ENCODE measurements at regions not wholly inside any gene's neighbourhood (a gene's known extent, or its start where the extent isn't known, plus 50 kb on each side); places are given as distances from the start of the nearest gene placed in this dataset.

- H3K79me2 ChIP-seq (ENCODE audit: control insufficient read depth in 1 of 2, insufficient read depth in 2 of 2, low read length in 2 of 2): no peaks in the 10 kb centered on the region
- H3K9me3 ChIP-seq (ENCODE audit: insufficient read depth in 2 of 2, low read depth in 1 of 2, low read length in 1 of 2): no peaks in the 10 kb centered on the region
- no peaks in the 10 kb centered on the region for H3K79me1 ChIP-seq (ENCODE audit: low read depth, low read length)
- no peak overlapping the region for H3K56ac ChIP-seq (replicated peaks; ENCODE audit: insufficient read length, low read depth, low read length)
- no peak overlapping the region for H3K4ac ChIP-seq (replicated peaks; ENCODE audit: insufficient read length, low read depth, low read length)
- H2BK15ac ChIP-seq (ENCODE audit: low read length): no peak overlapping the region
- H3K18ac ChIP-seq (ENCODE audit: extremely low read depth, low read length): no peak overlapping the region
- H3K36me3 ChIP-seq (ENCODE audit: control insufficient read depth in 2 of 4, insufficient read depth in 4 of 4, low read length in 3 of 4): no peaks in the 10 kb centered on the region; a peak in 1 of 8 replicates
- 93% methylated on average over 1 of the region's 1 CpG; no CpG with 5 or more reads in 1 of the 2 experiments for WGBS, 2 experiments (ENCODE audit: extremely low coverage in 1 of 2, insufficient coverage in 1 of 2, insufficient read length in 1 of 2, insufficient replicate concordance in 2 of 2, low coverage in 1 of 2, low lambda C conversion rate in 2 of 2, missing lambda C conversion rate in 1 of 2)
- H3K14ac ChIP-seq (ENCODE audit: insufficient read length): no peak overlapping the region
- H3K27ac ChIP-seq (ENCODE audit: low read depth, low read length): no peak overlapping the region
- FAIRE-seq: no peak
- POLR2A ChIA-PET (ENCODE audit: partially characterized antibody): no interaction called here
- CTCF ChIA-PET (ENCODE audit: partially characterized antibody): no interaction called here
- H2BK120ac ChIP-seq (replicated peaks; ENCODE audit: low read depth, low read length): no peak overlapping the region
- H2BK12ac ChIP-seq (ENCODE audit: low read depth, low read length): no peak overlapping the region
- H3K4me1 ChIP-seq (replicated peaks in 1 of 4; ENCODE audit: control insufficient read depth in 3 of 4, insufficient read depth in 4 of 4, low read length in 3 of 4): no peaks in the 10 kb centered on the region
- no peak overlapping the region for H2AFZ ChIP-seq (ENCODE audit: low read length)
- no peaks in the 10 kb centered on the region for H3K23me2 ChIP-seq (ENCODE audit: low read depth, low read length)
- no peak overlapping the region for H3K4me2 ChIP-seq (ENCODE audit: insufficient read depth in 1 of 2, low read depth in 2 of 2, low read length in 2 of 2)
- no peak overlapping the region for H2BK20ac ChIP-seq (ENCODE audit: low read length)
- H3K4me3 ChIP-seq (ENCODE audit: extremely low read depth in 1 of 4, insufficient read depth in 2 of 4, low read depth in 3 of 4, low read length in 4 of 4): no peak overlapping the region
- no peak overlapping the region for H2BK5ac ChIP-seq (ENCODE audit: low read depth, low read length)
- TF ChIP-seq JUND (IDR thresholded peaks at IDR 0.05; ENCODE audit: low read length): no peak
- TF ChIP-seq ATF3 (IDR thresholded peaks at IDR 0.05; ENCODE audit: insufficient read depth, low read depth, low read length): no peak
- TF ChIP-seq ASH2L (IDR thresholded peaks at IDR 0.05; ENCODE audit: low read length): no peak
- no peaks in the 10 kb centered on the region for H3K27me3 ChIP-seq (replicated peaks in 1 of 4; ENCODE audit: control insufficient read depth in 3 of 4, extremely low read depth in 1 of 4, insufficient read depth in 3 of 4, low read length in 3 of 4)
- no peak overlapping the region for H4K8ac ChIP-seq (ENCODE audit: extremely low read depth, insufficient read depth, low read length)
- no peak for DNase-seq (ENCODE audit: low read depth in 1 of 2, low spot score in 2 of 2)
- no peak overlapping the region for H3K23ac ChIP-seq (ENCODE audit: insufficient read length)
- H3K9ac ChIP-seq (replicated peaks in 1 of 4; ENCODE audit: extremely low read depth in 1 of 4, low read depth in 3 of 4, low read length in 3 of 4): no peak overlapping the region
- H4K91ac ChIP-seq (replicated peaks; ENCODE audit: insufficient read length, low read length): no peak overlapping the region
- H2AK5ac ChIP-seq (ENCODE audit: low read depth, low read length): no peak overlapping the region
- no peak overlapping the region for H4K5ac ChIP-seq (ENCODE audit: insufficient read length, low read depth, low read length)
- H4K20me1 ChIP-seq (replicated peaks in 1 of 2; ENCODE audit: control insufficient read depth in 1 of 2, insufficient read depth in 2 of 2, low read length in 2 of 2): no peaks in the 10 kb centered on the region
These were observed 2616.0 kb downstream of the ARAP2 start for GRCh38 chr4:33628296-33628695.
